CD14-positive monocyte (primary cell): ENCODE measurements at regions not wholly inside any gene's neighbourhood (a gene's known extent, or its start where the extent isn't known, plus 50 kb on each side); places are given as distances from the start of the nearest gene placed in this dataset.

Experiments
- DNase-seq, 3 donors: peaks; one replicate each; pipeline ENCODE4 v3.0.0-alpha.2; 2011 to 2022
- H2AFZ ChIP-seq: 2 replicates; pipeline ENCODE4 v1.6.0; 2012; ENCODE audit warnings: mild to moderate bottlenecking, low read depth, low read length, inconsistent platforms; ENCODE audit not compliant: insufficient read depth, poor library complexity, severe bottlenecking
- H3K27ac ChIP-seq, 2 donors: 1 replicate in 1 of 2; 2 replicates in 1 of 2; pipeline ENCODE4 v1.5.1; 2012 to 2013; ENCODE audit warnings: low read length in 2 of 2, control low read depth in 1 of 2, inconsistent platforms in 1 of 2, low read depth in 1 of 2, mild to moderate bottlenecking in 1 of 2
- H3K27me3 ChIP-seq, 2 donors: one replicate each; pipeline versions ENCODE4 v1.6.0 to v1.6.1; 2011 to 2013; ENCODE audit warnings: low read length in 2 of 2; ENCODE audit not compliant: control insufficient read depth in 2 of 2, insufficient read depth in 2 of 2
- H3K36me3 ChIP-seq, 2 donors: replicated peaks in 1 of 2; 1 replicate in 1 of 2; 2 replicates in 1 of 2; pipeline versions ENCODE4 v1.5.1 to v1.6.1; 2012 to 2013; ENCODE audit warnings: low read length in 2 of 2, control low read depth in 1 of 2, inconsistent platforms in 1 of 2, mild to moderate bottlenecking in 1 of 2; ENCODE audit not compliant: insufficient read depth in 2 of 2, control insufficient read depth in 1 of 2
- H3K4me1 ChIP-seq, 2 donors: 1 replicate in 1 of 2; 2 replicates in 1 of 2; pipeline versions ENCODE4 v1.5.1 to v1.6.1; 2012 to 2013; ENCODE audit warnings: low read length in 2 of 2, control low read depth in 1 of 2, inconsistent platforms in 1 of 2, mild to moderate bottlenecking in 1 of 2, moderate library complexity in 1 of 2; ENCODE audit not compliant: insufficient read depth in 2 of 2, control insufficient read depth in 1 of 2
- H3K4me2 ChIP-seq: replicated peaks from 2 replicates; pipeline ENCODE3; 2012; ENCODE audit warnings: low read length, moderate library complexity, mild to moderate bottlenecking; ENCODE audit not compliant: poor library complexity, severe bottlenecking; ENCODE audit errors: extremely low read depth
- H3K4me3 ChIP-seq, 3 experiments: fragments of 200-600 bp in 1 of 3; sonication (generic) in 1 of 3; replicated peaks in 1 of 3; 1 replicate in 2 of 3; 2 replicates in 1 of 3; pipeline ENCODE4 v1.5.1; 2011 to 2013; ENCODE audit warnings: low read length in 3 of 3, mild to moderate bottlenecking in 3 of 3, control low read depth in 2 of 3, low read depth in 2 of 3, inconsistent platforms in 1 of 3, moderate library complexity in 1 of 3
- H3K79me2 ChIP-seq: 2 replicates; pipeline ENCODE4 v1.6.0; 2012; ENCODE audit warnings: mild to moderate bottlenecking, control low read depth, inconsistent platforms, low read length, moderate library complexity; ENCODE audit not compliant: insufficient read depth
- H3K9ac ChIP-seq: 2 replicates; pipeline ENCODE4 v1.6.0; 2017; ENCODE audit warnings: low read length, mild to moderate bottlenecking; ENCODE audit not compliant: insufficient read depth, poor library complexity, severe bottlenecking
- H3K9me3 ChIP-seq, 2 donors: replicated peaks in 1 of 2; 1 replicate in 1 of 2; 2 replicates in 1 of 2; pipeline versions ENCODE4 v1.5.1 to v1.6.1; 2012 to 2013; ENCODE audit warnings: low read length in 2 of 2, control low read depth in 1 of 2; ENCODE audit not compliant: control insufficient read depth in 1 of 2, insufficient read depth in 1 of 2
- H4K20me1 ChIP-seq: 2 replicates; pipeline ENCODE4 v1.6.0; 2012; ENCODE audit warnings: mild to moderate bottlenecking, low read length, control low read depth, moderate library complexity; ENCODE audit not compliant: insufficient read depth
- H3K27ac Mint-ChIP-seq, 7 donors: one replicate each; pipeline ENCODE4 v1.8.0; 2020; ENCODE audit warnings: mild to moderate bottlenecking in 7 of 7, mixed read lengths in 7 of 7, moderate library complexity in 6 of 7, inconsistent platforms in 2 of 7
- H3K27me3 Mint-ChIP-seq, 3 donors: one replicate each; pipeline ENCODE4 v1.8.0; 2021 to 2022; ENCODE audit warnings: low read depth in 3 of 3, mild to moderate bottlenecking in 3 of 3, mixed read lengths in 3 of 3, moderate library complexity in 3 of 3, inconsistent platforms in 1 of 3
- H3K36me3 Mint-ChIP-seq, 2 donors: one replicate each; pipeline ENCODE4 v1.8.0; 2020; ENCODE audit warnings: mixed read lengths in 2 of 2, inconsistent platforms in 1 of 2, mild to moderate bottlenecking in 1 of 2
- H3K4me1 Mint-ChIP-seq: one replicate; pipeline ENCODE4 v1.8.0; 2020; ENCODE audit warnings: mild to moderate bottlenecking, mixed read lengths
- H3K4me3 Mint-ChIP-seq, 2 donors: one replicate each; pipeline ENCODE4 v1.8.0; 2020; ENCODE audit warnings: mild to moderate bottlenecking in 2 of 2, mixed read lengths in 2 of 2, moderate library complexity in 1 of 2
- H3K9me3 Mint-ChIP-seq, 7 donors: one replicate each; pipeline ENCODE4 v1.8.0; 2020 to 2022; ENCODE audit warnings: mixed read lengths in 7 of 7, mild to moderate bottlenecking in 6 of 7, moderate library complexity in 6 of 7, inconsistent platforms in 2 of 7
- CTCF ChIP-seq: fragments of 200-600 bp; IDR thresholded peaks from one replicate; pipeline ENCODE4 v1.8.0; 2022; ENCODE audit warnings: antibody characterized with exemption, mild to moderate bottlenecking
- WGBS: methylation state at CpG from one replicate; pipeline ENCODE4 v1.1.5; 2013; ENCODE audit warnings: missing lambda C conversion rate; ENCODE audit not compliant: insufficient coverage; 5-methylcytosine and 5-hydroxymethylcytosine counted together
- intact Hi-C, 2 donors: fragments of 100-400 bp; cut with micrococcal nuclease; formaldehyde crosslinking; loops; one replicate each; pipeline versions ENCODE4 v1.15.0 to v1.15.1; 2023

GRCh38 chr3:35437381-35437780 is 201.9 kb upstream of the ARPP21 start:
- Mint-ChIP-seq H3K9me3 (peaks cover 0 to 8% (median 5%) of the 10 kb centered on the region in 7 donors), H3K4me1 (no peaks in the 10 kb centered on the region), H3K36me3 (no peaks in the 10 kb centered on the region), H3K27ac (no peak overlapping the region), H3K27me3 (peaks cover 0 to 1% (median 0%) of the 10 kb centered on the region in 3 donors), H3K4me3 (no peak overlapping the region)
- TF ChIP-seq CTCF: no peak
- Histone ChIP-seq H3K9me3 (peaks cover 9 to 13% of the 10 kb centered on the region in 2 donors), H3K4me1 (no peaks in the 10 kb centered on the region), H3K9ac (no peak overlapping the region), H2AFZ (no peak overlapping the region), H3K4me3 (no peak overlapping the region), H3K36me3 (no peaks in the 10 kb centered on the region), H4K20me1 (no peaks in the 10 kb centered on the region), H3K27me3 (no peaks in the 10 kb centered on the region), H3K79me2 (no peaks in the 10 kb centered on the region), H3K27ac (no peak overlapping the region), H3K4me2 (no peak overlapping the region)
- DNase-seq: no peak
- intact Hi-C loops: no loop called here
- 91% methylated on average over 1 of the region's 1 CpG for WGBS

GRCh38 chr3:35438101-35438500 is 201.2 kb upstream of the ARPP21 start:
- Mint-ChIP-seq H3K27me3 (peaks cover 0 to 1% (median 0%) of the 10 kb centered on the region in 3 donors), H3K27ac (no peak overlapping the region), H3K4me1 (no peaks in the 10 kb centered on the region), H3K9me3 (peaks cover 1 to 10% (median 5%) of the 10 kb centered on the region in 7 donors), H3K36me3 (no peaks in the 10 kb centered on the region), H3K4me3 (no peak overlapping the region)
- Histone ChIP-seq H3K27ac (no peak overlapping the region), H3K4me1 (no peaks in the 10 kb centered on the region), H2AFZ (no peak overlapping the region), H3K9me3 (peaks cover 9 to 13% of the 10 kb centered on the region in 2 donors), H3K27me3 (no peaks in the 10 kb centered on the region), H4K20me1 (no peaks in the 10 kb centered on the region), H3K4me3 (no peak overlapping the region), H3K79me2 (no peaks in the 10 kb centered on the region), H3K36me3 (no peaks in the 10 kb centered on the region), H3K9ac (no peak overlapping the region), H3K4me2 (no peak overlapping the region)
- no CpG with 5 or more reads among the region's 1 CpG for WGBS
- TF ChIP-seq CTCF: no peak
- no peak for DNase-seq
- intact Hi-C loops: no loop called here
